Mesenchymal stem cell (in vitro differentiated cells and primary cell): ENCODE measurements at regions not wholly inside any gene's neighbourhood (a gene's known extent, or its start where the extent isn't known, plus 50 kb on each side); places are given as distances from the start of the nearest gene placed in this dataset.

Source experiments
- DNase-seq: peaks from one replicate; pipeline ENCODE4 v3.0.0-alpha.2; 2013
- H2AFZ ChIP-seq: one replicate; pipeline ENCODE4 v1.6.1; 2013; ENCODE audit warnings: low read depth, mild to moderate bottlenecking, control low read depth, inconsistent platforms, low read length, moderate library complexity
- H2AK5ac ChIP-seq: 2 replicates; pipeline ENCODE4 v1.6.1; 2013; ENCODE audit warnings: low read length, moderate library complexity, mild to moderate bottlenecking, inconsistent platforms; ENCODE audit not compliant: severe bottlenecking
- H2BK120ac ChIP-seq: one replicate; pipeline ENCODE4 v1.6.1; 2013; ENCODE audit warnings: low read depth, mild to moderate bottlenecking, inconsistent platforms, low read length, moderate library complexity
- H2BK12ac ChIP-seq, 2 experiments: one replicate each; pipeline ENCODE4 v1.6.1; 2013; ENCODE audit warnings: inconsistent platforms in 2 of 2, low read length in 2 of 2, mild to moderate bottlenecking in 2 of 2, moderate library complexity in 2 of 2, control low read depth in 1 of 2
- H2BK15ac ChIP-seq: one replicate; pipeline ENCODE4 v1.6.1; 2013; ENCODE audit warnings: mild to moderate bottlenecking, low read depth, inconsistent platforms; ENCODE audit not compliant: poor library complexity, severe bottlenecking
- H2BK5ac ChIP-seq: 2 replicates; pipeline ENCODE4 v1.6.1; 2013; ENCODE audit warnings: low read depth, mild to moderate bottlenecking, low read length, control low read depth, inconsistent platforms; ENCODE audit not compliant: poor library complexity, severe bottlenecking
- H3K14ac ChIP-seq, 2 experiments: one replicate each; pipeline ENCODE4 v1.6.1; 2013; ENCODE audit warnings: inconsistent platforms in 2 of 2, low read length in 2 of 2, control low read depth in 1 of 2, mild to moderate bottlenecking in 1 of 2, moderate library complexity in 1 of 2
- H3K18ac ChIP-seq, 2 experiments: one replicate each; pipeline ENCODE4 v1.6.1; 2013; ENCODE audit warnings: inconsistent platforms in 2 of 2, low read length in 2 of 2, control low read depth in 1 of 2, low read depth in 1 of 2, mild to moderate bottlenecking in 1 of 2
- H3K23ac ChIP-seq, 2 experiments: one replicate each; pipeline ENCODE4 v1.6.1; 2013; ENCODE audit warnings: inconsistent platforms in 2 of 2, low read length in 2 of 2, mild to moderate bottlenecking in 2 of 2, moderate library complexity in 2 of 2, control low read depth in 1 of 2
- H3K27ac ChIP-seq: 2 replicates; pipeline ENCODE4 v1.5.1; 2013; ENCODE audit warnings: mild to moderate bottlenecking, moderate library complexity, low read length, control low read depth, inconsistent platforms; ENCODE audit not compliant: poor library complexity, severe bottlenecking
- H3K27me3 ChIP-seq, 2 experiments: 2 replicates each; pipeline versions ENCODE4 v1.6.1 to v1.7.0; 2013; ENCODE audit warnings: low read length in 2 of 2, mild to moderate bottlenecking in 2 of 2, moderate library complexity in 2 of 2, control low read depth in 1 of 2, inconsistent platforms in 1 of 2; ENCODE audit not compliant: control insufficient read depth in 1 of 2, insufficient read depth in 1 of 2
- H3K36me3 ChIP-seq, 2 experiments: 2 replicates each; pipeline versions ENCODE4 v1.6.1 to v1.7.0; 2013; ENCODE audit warnings: low read length in 2 of 2, control low read depth in 1 of 2, inconsistent platforms in 1 of 2, low read depth in 1 of 2, mild to moderate bottlenecking in 1 of 2; ENCODE audit not compliant: insufficient read depth in 2 of 2, control insufficient read depth in 1 of 2
- H3K4ac ChIP-seq, 2 experiments: one replicate each; pipeline ENCODE4 v1.6.1; 2013; ENCODE audit warnings: inconsistent platforms in 2 of 2, low read length in 2 of 2, mild to moderate bottlenecking in 2 of 2, moderate library complexity in 2 of 2, control low read depth in 1 of 2, low read depth in 1 of 2
- H3K4me1 ChIP-seq: 2 replicates; pipeline ENCODE4 v1.6.1; 2013; ENCODE audit warnings: low read depth, low read length, control low read depth; ENCODE audit not compliant: control insufficient read depth, insufficient read depth
- H3K4me2 ChIP-seq: 2 replicates; pipeline ENCODE4 v1.6.1; 2013; ENCODE audit warnings: low read length, mild to moderate bottlenecking, inconsistent platforms; ENCODE audit not compliant: poor library complexity, severe bottlenecking
- H3K4me3 ChIP-seq, 2 experiments: 2 replicates each; pipeline versions ENCODE4 v1.5.1 to v1.7.0; 2013; ENCODE audit warnings: low read length in 2 of 2, mild to moderate bottlenecking in 2 of 2, control low read depth in 1 of 2, low read depth in 1 of 2; ENCODE audit not compliant: insufficient read depth in 1 of 2
- H3K79me1 ChIP-seq: replicated peaks from 2 replicates; pipeline ENCODE4 v1.6.1; 2013; ENCODE audit warnings: mild to moderate bottlenecking, control low read depth, low read length, inconsistent platforms; ENCODE audit not compliant: poor library complexity, severe bottlenecking
- H3K9ac ChIP-seq: 2 replicates; pipeline ENCODE4 v1.7.0; 2013; ENCODE audit warnings: mild to moderate bottlenecking, low read length, moderate library complexity
- H3K9me3 ChIP-seq: 2 replicates; pipeline ENCODE4 v1.7.0; 2013; ENCODE audit warnings: mild to moderate bottlenecking, low read length; ENCODE audit not compliant: control insufficient read depth
- H4K8ac ChIP-seq: one replicate; pipeline ENCODE4 v1.6.1; 2013; ENCODE audit warnings: inconsistent platforms, mild to moderate bottlenecking, low read length, moderate library complexity
- H4K91ac ChIP-seq: one replicate; pipeline ENCODE4 v1.6.1; 2013; ENCODE audit warnings: mild to moderate bottlenecking, low read length, inconsistent platforms
- WGBS: methylation state at CpG from one replicate; pipeline ENCODE4 v1.1.7; 2013; ENCODE audit warnings: mixed read lengths; 5-methylcytosine and 5-hydroxymethylcytosine counted together

DNA sequence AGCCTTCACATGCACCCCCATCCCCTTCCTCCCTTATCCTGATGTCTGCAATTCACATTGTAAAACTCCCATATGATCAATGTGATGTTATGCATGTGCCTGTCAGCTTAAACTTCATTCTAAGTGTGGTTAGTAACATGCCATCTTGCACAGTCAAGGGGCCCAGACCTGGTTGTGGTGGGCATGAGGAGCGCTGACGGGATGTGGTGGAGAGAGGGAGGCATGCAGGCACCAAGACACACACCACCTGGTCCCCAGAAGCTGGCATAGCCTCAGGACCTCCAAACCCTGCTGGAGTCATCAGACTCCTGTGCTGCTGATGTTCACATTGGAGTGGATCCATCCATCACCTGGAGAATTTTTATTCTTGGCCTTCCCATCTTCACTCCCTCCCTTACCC, 90.5 kb upstream of the ABCC4 start:
- H2AK5ac ChIP-seq, result no peak overlapping the region
- no peaks in the 10 kb centered on the region for H3K9me3 ChIP-seq
- no peaks in the 10 kb centered on the region for H3K4me1 ChIP-seq
- H3K4me2 ChIP-seq, result no peak overlapping the region
- peaks cover 5 to 10% of the 10 kb centered on the region in 2 experiments for H3K27me3 ChIP-seq
- H4K91ac ChIP-seq, result no peak overlapping the region
- H3K14ac ChIP-seq, result no peak overlapping the region
- no peak overlapping the region for H2AFZ ChIP-seq
- H3K79me1 ChIP-seq, result no peaks in the 10 kb centered on the region
- H2BK15ac ChIP-seq, result no peak overlapping the region
- no peak for DNase-seq
- 90% methylated on average over 2 of the region's 2 CpGs for WGBS
- H2BK120ac ChIP-seq, result no peak overlapping the region
- H3K4ac ChIP-seq, result no peak overlapping the region
- no peak overlapping the region for H3K4me3 ChIP-seq
- H3K9ac ChIP-seq, result no peak overlapping the region
- H2BK12ac ChIP-seq, result no peak overlapping the region
- H3K27ac ChIP-seq, result no peak overlapping the region
- H3K23ac ChIP-seq, result no peak overlapping the region
- H3K18ac ChIP-seq, result peak overlapping the region in 1 of 2 experiments; percentile 24
- H2BK5ac ChIP-seq, result no peak overlapping the region
- no peaks in the 10 kb centered on the region for H3K36me3 ChIP-seq
- H4K8ac ChIP-seq, result no peak overlapping the region

DNA sequence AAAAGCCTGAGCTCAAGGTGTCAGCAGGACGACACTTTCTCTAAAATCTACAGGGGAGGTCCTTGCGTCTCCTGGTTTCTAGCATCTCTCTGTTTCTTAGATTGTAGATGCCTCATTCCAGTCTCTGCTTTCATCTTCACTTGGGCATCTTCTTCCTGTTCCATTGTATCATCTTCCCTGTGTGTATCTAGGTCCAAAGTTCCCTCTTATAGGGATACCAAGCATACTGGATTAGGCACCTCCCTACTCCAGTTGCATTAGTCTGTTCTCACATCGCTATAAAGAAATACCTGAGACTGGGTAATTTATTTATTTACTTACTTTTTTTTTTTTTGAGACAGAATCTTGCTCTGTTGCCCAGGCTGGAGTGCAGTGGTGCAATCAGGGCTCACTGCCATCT, 91.3 kb upstream of the ABCC4 start:
- Histone ChIP-seq H2BK12ac (no peak overlapping the region), H3K4me1 (no peaks in the 10 kb centered on the region)
- 87% methylated on average over 2 of the region's 3 CpGs for WGBS

DNA sequence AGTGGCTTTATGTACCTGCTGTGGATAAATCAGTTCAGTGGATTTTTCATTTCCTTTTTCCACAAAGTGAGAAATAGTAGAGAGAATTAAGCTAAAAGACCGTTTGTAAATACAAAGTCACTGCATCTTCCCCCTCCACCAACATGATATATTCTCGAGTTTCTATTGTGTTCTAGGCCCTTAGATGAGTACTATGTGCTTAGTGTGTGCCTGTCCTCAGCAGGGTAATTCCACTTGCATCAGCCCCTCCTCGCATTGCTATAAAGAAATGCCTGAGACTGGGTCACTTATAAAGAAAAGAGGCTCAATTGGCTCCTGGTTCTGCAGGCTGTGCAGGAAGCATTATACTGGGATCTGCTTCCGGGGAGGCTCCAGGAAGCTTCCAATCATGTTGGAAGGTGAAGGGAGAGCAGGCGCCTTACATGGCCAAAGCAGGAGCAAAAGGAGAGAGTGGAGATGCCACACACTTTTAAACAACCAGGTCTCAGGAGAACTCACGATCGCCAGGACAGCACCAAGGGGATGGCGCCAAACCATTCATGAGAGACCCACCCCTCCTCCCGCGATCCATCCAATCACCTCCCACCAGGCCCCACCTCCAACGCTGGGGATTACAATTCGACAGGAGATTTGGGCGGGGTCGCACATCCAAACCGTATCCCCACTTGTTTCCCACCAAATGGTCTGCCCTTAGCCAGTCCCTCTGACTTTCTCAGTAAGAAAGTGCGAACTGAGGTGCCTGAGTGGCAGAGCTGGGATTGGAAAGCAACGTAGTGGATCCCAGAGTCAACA, 102.3 kb upstream of the ABCC4 start:
- Histone ChIP-seq H2AK5ac (no peak overlapping the region), H4K8ac (peak overlapping the region; percentile 91), H3K9ac (peak overlapping the region; percentile 73), H3K4me3 (peak overlapping the region; percentile 52 to 78), H3K18ac (peak overlapping the region; percentile 13 to 67), H3K14ac (peak overlapping the region in 1 of 2 experiments; percentile 15), H2AFZ (peak overlapping the region; percentile 55), H3K23ac (peak overlapping the region in 1 of 2 experiments; percentile 23), H3K36me3 (no peaks in the 10 kb centered on the region), H2BK15ac (peak overlapping the region; percentile 2), H2BK120ac (peak overlapping the region; percentile 57), H2BK5ac (no peak overlapping the region), H2BK12ac (peak overlapping the region; percentile 21 to 83), H3K9me3 (no peaks in the 10 kb centered on the region), H3K4ac (peak overlapping the region; percentile 4 to 59), H3K79me1 (no peaks in the 10 kb centered on the region), H3K27ac (no peak overlapping the region), H3K27me3 (peaks cover 0 to 3% of the 10 kb centered on the region in 2 experiments), H4K91ac (peak overlapping the region; percentile 65), H3K4me1 (peaks cover 6% of the 10 kb centered on the region), H3K4me2 (peak overlapping the region; percentile 95)
- 13% methylated on average over 16 of the region's 17 CpGs for WGBS
- peak; percentile 30 for DNase-seq

More for the DNA sequence above, 91.3 kb upstream of the ABCC4 start:
- H2AK5ac ChIP-seq, result no peak overlapping the region
- no peaks in the 10 kb centered on the region for H3K9me3 ChIP-seq
- H2BK5ac ChIP-seq, result no peak overlapping the region
- H3K23ac ChIP-seq, result no peak overlapping the region
- H3K4ac ChIP-seq, result no peak overlapping the region
- DNase-seq, result no peak
- H3K4me3 ChIP-seq, result no peak overlapping the region
- H3K14ac ChIP-seq, result no peak overlapping the region
- no peak overlapping the region for H2BK15ac ChIP-seq
- H3K79me1 ChIP-seq, result no peaks in the 10 kb centered on the region
- H3K27ac ChIP-seq, result no peak overlapping the region
- H3K4me2 ChIP-seq, result no peak overlapping the region
- no peak overlapping the region for H2BK120ac ChIP-seq
- H3K9ac ChIP-seq, result no peak overlapping the region
- H3K27me3 ChIP-seq, result peaks cover 5 to 10% of the 10 kb centered on the region in 2 experiments
- H4K91ac ChIP-seq, result no peak overlapping the region
- no peak overlapping the region for H4K8ac ChIP-seq
- H2AFZ ChIP-seq, result no peak overlapping the region
- H3K18ac ChIP-seq, result no peak overlapping the region
- H3K36me3 ChIP-seq, result no peaks in the 10 kb centered on the region

DNA sequence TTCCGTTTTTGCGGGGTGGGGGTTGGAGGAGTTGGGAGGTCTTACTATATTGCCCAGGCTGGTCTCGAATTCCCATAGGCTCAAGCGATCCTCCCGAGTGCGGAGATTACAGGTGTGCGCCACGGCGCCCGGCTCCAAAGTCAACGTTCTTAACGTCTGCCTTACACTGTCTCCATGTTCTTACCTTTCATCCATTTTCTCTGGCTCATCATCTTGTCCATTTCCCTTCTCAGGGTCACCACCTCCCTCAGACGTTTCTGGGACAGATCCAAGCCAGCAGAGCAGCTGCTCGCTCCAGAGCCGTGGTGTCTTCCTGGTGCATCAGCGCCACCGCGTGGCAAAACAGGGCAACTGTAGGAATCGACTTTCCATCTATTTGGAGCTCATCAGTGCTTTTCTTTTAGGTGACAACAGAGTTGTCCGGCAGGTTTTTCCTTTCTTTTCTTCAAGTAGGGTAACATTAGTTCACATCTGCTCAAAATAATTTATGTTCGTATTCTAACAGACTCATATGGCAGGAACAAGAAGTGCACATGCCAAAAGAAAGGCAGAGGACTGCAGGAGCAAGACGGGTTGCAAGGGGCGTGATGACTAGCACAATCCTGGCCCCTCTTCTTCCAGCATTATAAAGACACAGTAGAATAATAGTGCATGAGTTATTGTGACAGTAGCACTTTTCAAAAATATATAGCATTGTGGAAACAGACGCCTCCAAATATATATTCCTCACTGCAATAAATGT, 103.1 kb upstream of the ABCC4 start:
- Histone ChIP-seq H3K9ac (peak overlapping the region; percentile 73), H2BK5ac (no peak overlapping the region), H2AK5ac (no peak overlapping the region), H4K91ac (peak overlapping the region; percentile 65), H3K9me3 (no peaks in the 10 kb centered on the region), H4K8ac (peak overlapping the region; percentile 91), H2BK15ac (no peak overlapping the region), H3K4ac (peak overlapping the region; percentile 4 to 59), H3K4me2 (peak overlapping the region; percentile 95), H3K36me3 (no peaks in the 10 kb centered on the region), H3K23ac (peak overlapping the region in 1 of 2 experiments; percentile 23), H3K27me3 (peaks cover 0 to 3% of the 10 kb centered on the region in 2 experiments), H3K4me1 (peaks cover 6% of the 10 kb centered on the region), H3K27ac (no peak overlapping the region), H3K18ac (peak overlapping the region; percentile 13 to 67), H3K4me3 (peak overlapping the region; percentile 52 to 78), H3K14ac (no peak overlapping the region), H2BK12ac (peak overlapping the region; percentile 21 to 83), H2BK120ac (peak overlapping the region; percentile 57), H2AFZ (peak overlapping the region; percentile 55), H3K79me1 (no peaks in the 10 kb centered on the region)
- 6% methylated on average over 21 of the region's 24 CpGs for WGBS
- peak; percentile 85 for DNase-seq
